ENCODE measurements at regions not wholly inside any gene's neighbourhood (a gene's known extent, or its start where the extent isn't known, plus 50 kb on each side); places are given as distances from the start of the nearest gene placed in this dataset.

DNA sequence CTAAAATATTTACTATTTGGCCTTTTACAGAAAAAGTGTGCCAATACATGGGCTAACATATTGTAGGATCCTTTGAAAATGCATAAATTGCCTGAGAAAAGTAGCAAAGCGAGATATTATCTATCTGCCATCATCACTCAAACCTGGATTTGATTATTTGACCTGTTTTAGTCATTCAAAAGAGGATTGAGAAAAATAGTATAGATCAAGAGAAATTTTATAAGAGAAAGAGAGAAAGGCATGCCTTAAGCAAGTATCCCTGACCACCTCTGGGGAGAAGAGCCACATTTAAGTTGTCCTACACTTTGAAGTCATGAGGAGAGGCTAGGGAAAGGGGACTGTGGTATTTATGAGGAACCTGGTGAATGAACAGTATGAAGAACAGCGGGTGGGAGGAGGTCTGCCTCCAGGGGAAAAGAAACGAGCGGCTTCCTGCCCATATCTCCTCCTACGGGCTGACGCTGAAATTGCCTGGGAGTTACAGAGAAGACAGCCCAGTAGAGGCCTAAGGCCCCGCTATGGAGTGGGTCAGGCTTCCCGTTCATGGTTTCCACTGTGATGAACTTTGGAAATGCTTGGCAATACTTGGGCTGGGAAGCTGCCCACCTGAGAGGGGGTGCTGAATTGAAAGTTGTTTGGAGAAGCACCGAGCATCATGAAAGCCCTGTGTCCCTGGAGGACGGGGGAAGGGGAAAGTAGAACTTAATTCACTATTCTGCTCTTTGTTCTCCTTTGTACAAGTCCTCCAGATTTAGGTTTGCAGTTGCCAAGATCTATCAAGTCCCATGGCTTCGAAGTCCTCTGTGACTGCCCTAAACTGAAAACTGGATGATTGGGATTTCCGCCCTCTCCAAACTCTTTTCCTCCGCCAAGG is 106.9 kb upstream of the ACSL4 start:
- no peak for ATAC-seq
- no peaks in the 10 kb centered on the region for H3K36me3 Mint-ChIP-seq
- no peaks in the 10 kb centered on the region for H3K9me3 Mint-ChIP-seq
- no peak for DNase-seq (ENCODE audit: low spot score in 2 of 2)
- no peak overlapping the region for H3K27ac Mint-ChIP-seq

DNA sequence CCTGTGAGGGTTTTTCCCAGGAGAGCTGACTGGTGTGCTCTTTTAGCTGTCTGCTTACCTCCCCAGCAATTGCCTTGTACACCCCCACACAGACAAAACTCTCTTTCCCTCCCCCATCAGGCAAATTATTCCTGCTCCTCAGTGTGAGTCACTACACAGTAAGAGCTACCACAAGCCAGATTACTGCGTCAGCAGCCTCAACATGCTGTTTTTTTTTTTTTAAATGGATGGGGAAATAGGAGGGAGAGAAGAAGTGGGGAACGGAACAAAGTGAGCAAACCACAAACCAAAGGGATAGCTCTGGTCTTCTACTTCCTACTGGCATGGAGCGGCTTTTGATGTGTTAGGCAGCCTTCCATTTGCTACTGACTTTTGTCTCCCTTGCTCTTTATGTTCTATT is 107.5 kb upstream of the ACSL4 start:
- Mint-ChIP-seq H3K36me3 (no peaks in the 10 kb centered on the region), H3K9me3 (no peaks in the 10 kb centered on the region), H3K27ac (no peak overlapping the region)
- DNase-seq (ENCODE audit: low spot score in 2 of 2) (peak; percentile 6 to 55), ATAC-seq (peak; percentile 63 to 72)

DNA sequence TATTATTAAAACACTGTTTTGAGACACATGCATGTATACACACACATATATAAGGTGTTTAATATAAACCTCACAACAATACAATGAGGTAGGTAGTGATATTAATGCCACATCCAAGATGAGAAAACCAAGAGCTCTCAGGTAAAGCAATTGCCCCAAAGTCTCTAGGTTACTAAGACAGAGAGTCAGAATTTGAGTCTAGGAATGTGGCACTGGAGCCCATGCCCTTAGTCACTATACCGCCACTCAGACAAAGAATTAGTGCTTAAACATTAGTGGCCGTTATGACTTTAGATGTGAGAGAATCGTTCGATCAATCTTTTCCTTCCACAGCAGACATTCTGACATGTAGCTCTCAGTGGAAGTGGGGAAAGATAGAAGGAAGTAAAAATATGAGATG is 108.2 kb upstream of the ACSL4 start:
- ATAC-seq (peak; percentile 56 to 86), DNase-seq (ENCODE audit: low spot score in 2 of 2) (no peak)
- Mint-ChIP-seq H3K27ac (peak overlapping the region in 1 of 2 donors; percentile 81), H3K36me3 (no peaks in the 10 kb centered on the region), H3K9me3 (no peaks in the 10 kb centered on the region)

GRCh38 chrX:109841869-109842579 is 109.0 kb upstream of the ACSL4 start:
- no peaks in the 10 kb centered on the region for H3K9me3 Mint-ChIP-seq
- H3K36me3 Mint-ChIP-seq: no peaks in the 10 kb centered on the region
- DNase-seq (ENCODE audit: low spot score in 2 of 2): no peak
- H3K27ac Mint-ChIP-seq: peak overlapping the region in 1 of 2 donors; percentile 81
- peak; percentile 66 to 68 for ATAC-seq

- no peak for ATAC-seq
- H3K27ac Mint-ChIP-seq: no peak overlapping the region
- no peak for DNase-seq (ENCODE audit: low spot score in 2 of 2)
- no peaks in the 10 kb centered on the region for H3K36me3 Mint-ChIP-seq
- H3K9me3 Mint-ChIP-seq: no peaks in the 10 kb centered on the region
Measured at GRCh38 chrX:109842611-109843010, 109.6 kb upstream of the ACSL4 start.

DNA sequence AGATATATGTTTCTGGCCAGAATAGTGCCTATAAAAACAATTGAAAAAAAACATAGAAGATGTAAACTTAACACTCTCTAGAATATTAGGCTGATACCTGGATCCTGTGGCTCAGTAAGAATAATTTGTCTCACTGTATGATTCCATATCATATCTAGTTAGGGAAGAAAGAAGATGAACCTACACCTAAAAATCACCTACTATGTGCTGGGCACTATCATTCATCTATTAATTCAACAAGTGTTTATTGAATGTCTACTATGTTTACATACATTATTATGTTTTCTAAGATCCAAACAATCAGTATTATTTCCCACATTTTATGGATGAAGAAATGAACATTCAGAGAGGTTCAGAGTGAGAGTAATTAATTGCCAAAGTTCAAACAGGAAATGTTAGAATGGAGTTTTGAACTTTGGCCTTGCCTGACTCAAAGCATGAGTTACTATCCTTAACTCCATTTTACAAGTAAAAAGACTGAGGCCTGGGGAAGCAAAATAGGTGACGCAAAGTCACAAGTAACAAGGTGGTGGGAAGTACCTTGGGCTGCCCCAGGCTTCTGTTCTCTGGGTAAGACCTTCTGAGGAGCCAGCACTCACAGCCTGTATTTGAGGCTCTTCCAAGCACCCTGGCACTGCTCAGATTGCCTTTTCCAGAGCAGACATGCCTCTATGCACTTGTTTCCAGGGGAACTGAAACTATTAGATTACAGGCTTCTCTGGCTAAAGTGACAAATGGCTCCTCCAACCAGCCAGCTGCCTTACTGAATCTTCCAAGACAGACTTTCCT is 111.1 kb upstream of the ACSL4 start:
- no peaks in the 10 kb centered on the region for H3K36me3 Mint-ChIP-seq
- DNase-seq (ENCODE audit: low spot score in 2 of 2) (no peak), ATAC-seq (peak in 1 of 2 donors; percentile 18)
- no peaks in the 10 kb centered on the region for H3K9me3 Mint-ChIP-seq
- no peak overlapping the region for H3K27ac Mint-ChIP-seq

- no peak for ATAC-seq
- no peak for DNase-seq (ENCODE audit: low spot score in 2 of 2)
- Mint-ChIP-seq H3K27ac (no peak overlapping the region), H3K9me3 (no peaks in the 10 kb centered on the region), H3K36me3 (no peaks in the 10 kb centered on the region)
Measured at GRCh38 chrX:109844986-109845385, 111.9 kb upstream of the ACSL4 start.

DNA sequence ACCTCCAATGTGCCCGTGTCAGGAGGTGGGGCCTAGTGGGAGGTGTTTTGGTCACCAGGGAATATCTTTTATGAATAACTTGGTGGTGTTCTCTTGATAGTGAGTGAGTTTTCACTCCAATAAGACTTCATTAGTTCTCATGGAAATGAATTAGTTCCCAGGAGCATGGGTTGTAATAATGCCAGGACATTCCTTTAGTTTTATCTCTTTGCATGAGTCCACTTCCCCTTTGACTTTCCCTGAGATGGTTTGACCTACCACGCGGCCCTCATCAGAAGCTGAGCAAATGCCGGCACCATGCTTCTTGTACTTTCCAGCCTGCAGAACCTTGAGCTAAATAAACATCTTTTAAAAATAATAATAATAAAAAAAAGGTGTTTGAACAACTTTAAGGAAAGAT is 112.9 kb upstream of the ACSL4 start:
- no peaks in the 10 kb centered on the region for H3K9me3 Mint-ChIP-seq
- ATAC-seq: no peak
- DNase-seq (ENCODE audit: low spot score in 2 of 2): no peak
- H3K36me3 Mint-ChIP-seq: no peaks in the 10 kb centered on the region
- no peak overlapping the region for H3K27ac Mint-ChIP-seq

GRCh38 chrX:109847257-109848187 is 114.5 kb upstream of the ACSL4 start:
- Mint-ChIP-seq H3K27ac (peak overlapping the region in 1 of 2 donors; percentile 51), H3K36me3 (no peaks in the 10 kb centered on the region), H3K9me3 (no peaks in the 10 kb centered on the region)
- DNase-seq (ENCODE audit: low spot score in 2 of 2) (no peak), ATAC-seq (peak; percentile 57 to 64)

DNA sequence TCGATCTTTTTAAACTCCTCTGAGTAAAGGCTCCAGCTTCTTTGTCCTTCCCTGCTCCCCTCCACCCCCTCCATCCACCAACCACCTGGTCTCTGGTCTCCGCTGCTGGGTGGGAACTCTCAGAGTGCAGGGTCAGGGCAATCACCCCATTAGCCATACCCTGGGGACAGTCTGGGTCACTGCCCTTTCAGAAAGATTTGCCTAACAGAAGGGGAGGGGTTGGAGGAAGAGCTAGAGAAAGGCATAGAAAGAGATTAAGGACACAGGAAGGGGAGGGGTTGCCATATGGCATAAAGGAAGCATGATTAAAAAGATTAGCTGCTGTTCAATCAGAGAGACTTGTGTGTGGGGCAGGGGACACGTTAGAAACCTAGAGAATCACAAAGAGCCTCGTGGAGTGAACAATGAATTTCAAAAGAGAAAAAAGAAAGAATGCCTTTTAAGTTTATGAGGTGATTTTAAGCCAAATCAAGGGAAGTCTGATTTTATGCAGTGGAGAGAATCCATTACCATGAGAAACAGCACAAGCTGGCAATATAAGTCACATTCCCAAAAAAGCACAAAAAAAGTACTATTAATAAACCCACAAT is 115.5 kb upstream of the ACSL4 start:
- ATAC-seq (no peak), DNase-seq (ENCODE audit: low spot score in 2 of 2) (no peak)
- Mint-ChIP-seq H3K9me3 (no peaks in the 10 kb centered on the region), H3K36me3 (no peaks in the 10 kb centered on the region), H3K27ac (peak overlapping the region in 1 of 2 donors; percentile 51)

DNA sequence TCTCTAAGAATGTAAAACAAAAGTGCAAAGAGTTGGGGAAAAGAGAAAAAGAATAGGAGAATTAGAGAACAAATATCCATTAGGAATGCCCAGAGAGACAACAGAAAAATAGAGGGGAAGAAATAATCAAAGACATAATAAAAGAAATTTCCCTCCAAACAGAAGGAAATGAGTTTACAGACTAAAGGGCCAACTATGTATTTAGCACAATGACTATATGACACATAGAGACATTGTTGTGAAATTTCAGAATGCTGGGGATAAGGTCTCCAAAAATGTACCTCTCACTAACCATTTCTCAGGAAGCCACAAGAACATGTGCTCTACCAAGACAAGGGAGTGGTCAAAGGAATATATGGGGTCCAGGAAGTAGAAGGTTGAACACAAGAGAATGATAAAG is 121.0 kb upstream of the ACSL4 start:
- Mint-ChIP-seq H3K9me3 (peaks cover 0 to 5% of the 10 kb centered on the region in 2 donors), H3K27ac (no peak overlapping the region), H3K36me3 (no peaks in the 10 kb centered on the region)
- ATAC-seq (no peak), DNase-seq (ENCODE audit: low spot score in 2 of 2) (no peak)

GRCh38 chrX:109855501-109855900 is 122.4 kb upstream of the ACSL4 start:
- peaks cover 0 to 5% of the 10 kb centered on the region in 2 donors for H3K9me3 Mint-ChIP-seq
- DNase-seq (ENCODE audit: low spot score in 2 of 2) (no peak), ATAC-seq (no peak)
- peak overlapping the region in 1 of 2 donors; percentile 22 for H3K27ac Mint-ChIP-seq
- no peaks in the 10 kb centered on the region for H3K36me3 Mint-ChIP-seq

DNA sequence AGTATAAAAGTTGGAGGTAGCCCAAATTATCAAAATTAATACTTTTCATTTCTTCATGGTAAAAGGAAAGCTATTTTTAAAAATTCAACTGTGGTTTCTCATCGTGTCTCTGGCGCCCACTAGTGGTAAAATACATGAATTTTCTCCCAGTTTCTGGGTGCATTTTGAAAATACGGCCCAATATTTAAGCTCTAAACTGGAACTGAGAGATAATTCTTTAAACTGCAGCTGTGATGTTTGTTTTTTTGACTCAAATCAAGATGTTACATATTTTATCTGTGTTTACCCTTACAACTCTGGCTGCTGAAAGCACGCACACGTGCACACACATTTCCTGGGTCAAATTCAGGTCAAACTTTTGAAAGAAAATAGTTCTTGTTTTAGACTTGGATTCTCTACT is 123.9 kb upstream of the ACSL4 start:
- DNase-seq (ENCODE audit: low spot score in 2 of 2): peak in 1 of 2 donors; percentile 6

DNA sequence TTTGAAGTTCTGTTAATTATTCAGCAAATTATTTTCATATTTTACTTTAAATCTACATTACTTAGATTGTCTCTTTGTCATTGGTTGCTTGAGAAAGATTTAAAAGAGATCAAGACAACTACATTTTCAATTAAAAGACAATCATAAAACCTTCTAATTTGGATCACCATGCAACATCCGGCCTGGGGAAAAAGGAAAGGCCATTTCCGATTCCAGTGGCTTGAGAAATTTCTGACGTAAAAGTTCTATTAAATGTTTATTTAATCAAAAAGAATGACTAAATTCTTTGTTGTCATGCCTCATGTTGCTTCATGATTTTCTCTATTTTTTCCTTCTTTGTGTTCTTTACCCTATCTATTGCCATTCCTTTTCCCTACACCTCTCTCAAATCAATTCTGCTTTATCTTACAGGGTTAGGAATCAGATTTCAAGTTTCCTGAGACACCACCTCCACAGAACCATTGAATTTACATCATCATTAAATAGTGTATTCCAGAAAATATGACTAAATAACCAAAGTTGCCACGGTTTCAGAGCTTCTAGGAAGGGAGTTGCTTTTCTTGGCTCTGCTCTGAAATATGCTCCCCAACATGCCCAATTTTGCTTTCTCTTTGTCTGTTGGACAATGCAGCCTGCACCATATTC is 124.6 kb upstream of the ACSL4 start:
- H3K36me3 Mint-ChIP-seq: no peaks in the 10 kb centered on the region
- H3K9me3 Mint-ChIP-seq: peaks cover 0 to 5% of the 10 kb centered on the region in 2 donors
- H3K27ac Mint-ChIP-seq: no peak overlapping the region
- no peak for ATAC-seq
- DNase-seq (ENCODE audit: low spot score in 2 of 2): no peak

More for the DNA sequence above, 123.9 kb upstream of the ACSL4 start:
- Mint-ChIP-seq H3K9me3 (peaks cover 0 to 5% of the 10 kb centered on the region in 2 donors), H3K36me3 (no peaks in the 10 kb centered on the region), H3K27ac (no peak overlapping the region)
- ATAC-seq: no peak

DNA sequence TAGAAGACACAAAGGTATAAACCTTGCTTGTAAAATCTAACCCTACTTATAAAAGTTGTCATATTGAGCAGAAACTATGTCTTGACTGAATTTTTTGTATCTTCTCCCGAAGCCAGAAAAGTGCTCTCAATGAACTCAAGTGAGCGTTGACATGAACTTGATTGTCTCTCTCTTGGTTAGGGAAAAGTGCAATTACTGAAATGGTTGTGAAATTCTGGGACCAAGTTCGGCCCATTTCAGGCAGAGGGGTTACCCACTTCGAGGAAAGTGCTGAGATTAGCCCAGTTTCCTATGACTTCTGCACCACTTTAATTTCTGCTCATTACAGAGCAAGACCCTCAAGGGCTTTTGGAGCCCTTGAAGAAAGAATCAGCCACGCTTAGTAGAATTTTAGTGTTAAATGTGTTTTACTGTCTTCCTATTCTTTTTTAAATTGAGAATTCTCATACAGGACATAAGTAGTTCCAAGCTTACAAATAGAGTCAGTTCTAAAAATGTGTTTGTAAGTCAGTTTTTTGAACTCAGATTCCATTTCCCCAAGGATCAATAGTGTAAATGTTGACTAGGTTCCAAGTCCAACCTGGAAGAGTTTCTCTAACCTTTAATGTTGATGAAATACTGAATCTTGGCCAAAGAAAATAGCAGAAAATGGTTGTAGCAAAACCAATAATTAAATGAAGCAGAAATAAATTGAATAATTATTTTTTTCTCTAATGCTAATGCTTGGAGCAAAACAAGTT is 125.7 kb upstream of the ACSL4 start:
- ATAC-seq (no peak), DNase-seq (ENCODE audit: low spot score in 2 of 2) (no peak)
- no peak overlapping the region for H3K27ac Mint-ChIP-seq
- H3K36me3 Mint-ChIP-seq: no peaks in the 10 kb centered on the region
- peaks cover 0 to 5% of the 10 kb centered on the region in 2 donors for H3K9me3 Mint-ChIP-seq
